Tibial artery (tissue), 4 donors: ENCODE measurements at regions not wholly inside any gene's neighbourhood (a gene's known extent, or its start where the extent isn't known, plus 50 kb on each side); places are given as distances from the start of the nearest gene placed in this dataset.

Source experiments
- DNase-seq, 2 donors: peaks; one replicate each; pipeline ENCODE4 v3.0.0-alpha.2; 2019
- H3K27ac ChIP-seq, 2 donors: fragments of 200-600 bp; sonication (generic) in 1 of 2; 1 replicate in 1 of 2; 2 replicates in 1 of 2; pipeline ENCODE4 v1.5.1; 2018 to 2019; ENCODE audit warnings: mild to moderate bottlenecking in 1 of 2
- H3K27me3 ChIP-seq, 2 donors: fragments of 200-600 bp; sonication (generic) in 1 of 2; one replicate each; pipeline versions ENCODE4 v1.5.1 to v1.6.0; 2016 to 2019
- H3K36me3 ChIP-seq, 3 donors: fragments of 200-600 bp; sonication (generic) in 2 of 3; one replicate each; pipeline ENCODE4 v1.5.1; 2016 to 2019; ENCODE audit warnings: mild to moderate bottlenecking in 2 of 3
- H3K4me1 ChIP-seq, 4 donors: fragments of 200-600 bp; sonication (generic) in 2 of 4; 1 replicate in 3 of 4; 2 replicates in 1 of 4; pipeline ENCODE4 v1.5.1; 2016 to 2019
- H3K4me3 ChIP-seq, 2 donors: fragments of 200-600 bp; sonication (generic) in 1 of 2; 1 replicate in 1 of 2; 2 replicates in 1 of 2; pipeline ENCODE4 v1.5.1; 2018 to 2019; ENCODE audit warnings: mild to moderate bottlenecking in 2 of 2
- H3K9me3 ChIP-seq, 3 donors: fragments of 200-600 bp; sonication (generic) in 1 of 3; one replicate each; pipeline ENCODE4 v1.5.1; 2016 to 2019
- CTCF ChIP-seq, 2 experiments: fragments of 200-600 bp in 1 of 2; fragments of 450-650 bp in 1 of 2; IDR thresholded peaks; one replicate each; pipeline ENCODE4 v1.5.1; 2017 to 2019; ENCODE audit warnings: antibody characterized with exemption in 2 of 2, mild to moderate bottlenecking in 1 of 2, moderate library complexity in 1 of 2
- intact Hi-C: fragments of 100-400 bp; cut with DNase I; formaldehyde crosslinking; loops from one replicate; pipeline ENCODE4 v1.15.0; 2023; ENCODE audit warnings: low total_unique reads

- no peak for DNase-seq
- Histone ChIP-seq H3K27me3 (peaks cover 0 to 19% of the 10 kb centered on the region in 2 donors), H3K4me1 (no peaks in the 10 kb centered on the region), H3K36me3 (no peaks in the 10 kb centered on the region), H3K4me3 (no peak overlapping the region), H3K9me3 (no peaks in the 10 kb centered on the region), H3K27ac (no peak overlapping the region)
- no peak for TF ChIP-seq CTCF (IDR thresholded peaks at IDR 0.05)
- intact Hi-C loops = no loop called here
Observed at GRCh38 chr10:125567529-125567928, 115.4 kb downstream of the TEX36 start.

GRCh38 chr10:125565046-125565445 is 117.9 kb downstream of the TEX36 start:
- no peaks in the 10 kb centered on the region for H3K36me3 ChIP-seq
- H3K9me3 ChIP-seq = no peaks in the 10 kb centered on the region
- H3K27ac ChIP-seq = no peak overlapping the region
- intact Hi-C loops = no loop called here
- no peak for DNase-seq
- TF ChIP-seq CTCF (IDR thresholded peaks at IDR 0.05) = no peak
- H3K4me3 ChIP-seq = no peak overlapping the region
- no peaks in the 10 kb centered on the region for H3K4me1 ChIP-seq
- peaks cover 0 to 19% of the 10 kb centered on the region in 2 donors for H3K27me3 ChIP-seq

- intact Hi-C loops = no loop called here
- no peaks in the 10 kb centered on the region for H3K4me1 ChIP-seq
- no peaks in the 10 kb centered on the region for H3K36me3 ChIP-seq
- H3K9me3 ChIP-seq = no peaks in the 10 kb centered on the region
- H3K27ac ChIP-seq = no peak overlapping the region
- peaks cover 0 to 19% of the 10 kb centered on the region in 2 donors for H3K27me3 ChIP-seq
- DNase-seq = no peak
- H3K4me3 ChIP-seq = no peak overlapping the region
- TF ChIP-seq CTCF (IDR thresholded peaks at IDR 0.05) = no peak
Observed at GRCh38 chr10:125564570-125564969, 118.4 kb downstream of the TEX36 start.

GRCh38 chr10:125562737-125563136 is 120.2 kb downstream of the TEX36 start:
- no peak overlapping the region for H3K4me3 ChIP-seq
- no peaks in the 10 kb centered on the region for H3K9me3 ChIP-seq
- TF ChIP-seq CTCF (IDR thresholded peaks at IDR 0.05) = no peak
- H3K27me3 ChIP-seq = peaks cover 0 to 16% of the 10 kb centered on the region in 2 donors
- no peaks in the 10 kb centered on the region for H3K36me3 ChIP-seq
- H3K27ac ChIP-seq = no peak overlapping the region
- intact Hi-C loops = no loop called here
- H3K4me1 ChIP-seq = no peaks in the 10 kb centered on the region
- DNase-seq = no peak

- H3K36me3 ChIP-seq = no peaks in the 10 kb centered on the region
- TF ChIP-seq CTCF (IDR thresholded peaks at IDR 0.05) = no peak
- H3K27ac ChIP-seq = no peak overlapping the region
- no peak overlapping the region for H3K4me3 ChIP-seq
- intact Hi-C loops = no loop called here
- no peaks in the 10 kb centered on the region for H3K4me1 ChIP-seq
- H3K9me3 ChIP-seq = no peaks in the 10 kb centered on the region
- no peak for DNase-seq
- H3K27me3 ChIP-seq = peaks cover 0 to 14% of the 10 kb centered on the region in 2 donors
Observed at GRCh38 chr10:125560947-125561346, 122.0 kb downstream of the TEX36 start.

GRCh38 chr10:125559210-125559609 is 123.8 kb downstream of the TEX36 start:
- no peak for DNase-seq
- H3K27me3 ChIP-seq = peaks cover 0 to 13% of the 10 kb centered on the region in 2 donors
- H3K4me3 ChIP-seq = no peak overlapping the region
- intact Hi-C loops = no loop called here
- H3K27ac ChIP-seq = no peak overlapping the region
- H3K4me1 ChIP-seq = no peaks in the 10 kb centered on the region
- no peaks in the 10 kb centered on the region for H3K9me3 ChIP-seq
- H3K36me3 ChIP-seq = no peaks in the 10 kb centered on the region
- TF ChIP-seq CTCF (IDR thresholded peaks at IDR 0.05) = no peak
